ENCODE measurements at regions not wholly inside any gene's neighbourhood (a gene's known extent, or its start where the extent isn't known, plus 50 kb on each side); places are given as distances from the start of the nearest gene placed in this dataset.
"Not testable (repeated sequence)": the region's sequence is repeated elsewhere in the genome, so short reads cannot be mapped to it uniquely, and the experiment has no call there.

DNA sequence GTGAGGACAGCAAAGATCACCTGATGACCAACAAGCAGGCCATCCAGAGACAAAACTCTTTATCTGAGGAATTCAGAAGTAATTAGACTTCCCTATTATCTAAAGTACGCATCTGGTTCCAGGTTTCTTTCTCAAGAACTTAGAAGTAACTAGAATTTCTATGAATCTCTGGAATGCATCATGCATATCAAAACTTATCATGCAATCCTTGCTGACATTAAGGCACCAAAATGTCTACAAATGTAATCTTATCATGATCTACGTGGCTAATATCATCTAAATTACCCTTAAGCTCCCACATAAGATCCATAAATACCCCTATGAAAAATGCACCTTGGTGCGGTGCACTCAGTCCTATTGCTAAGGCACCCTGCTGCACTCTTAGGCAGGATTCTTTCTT, 488.1 kb upstream of the TLE4 start:
- no peaks in the 10 kb centered on the region for H3K4me1 ChIP-seq
- no peaks in the 10 kb centered on the region for H3K27me3 ChIP-seq
- no peak for ATAC-seq
- DNase-seq = no peak
- no peaks in the 10 kb centered on the region for H3K36me3 ChIP-seq
- TF ChIP-seq, protein P1, sequence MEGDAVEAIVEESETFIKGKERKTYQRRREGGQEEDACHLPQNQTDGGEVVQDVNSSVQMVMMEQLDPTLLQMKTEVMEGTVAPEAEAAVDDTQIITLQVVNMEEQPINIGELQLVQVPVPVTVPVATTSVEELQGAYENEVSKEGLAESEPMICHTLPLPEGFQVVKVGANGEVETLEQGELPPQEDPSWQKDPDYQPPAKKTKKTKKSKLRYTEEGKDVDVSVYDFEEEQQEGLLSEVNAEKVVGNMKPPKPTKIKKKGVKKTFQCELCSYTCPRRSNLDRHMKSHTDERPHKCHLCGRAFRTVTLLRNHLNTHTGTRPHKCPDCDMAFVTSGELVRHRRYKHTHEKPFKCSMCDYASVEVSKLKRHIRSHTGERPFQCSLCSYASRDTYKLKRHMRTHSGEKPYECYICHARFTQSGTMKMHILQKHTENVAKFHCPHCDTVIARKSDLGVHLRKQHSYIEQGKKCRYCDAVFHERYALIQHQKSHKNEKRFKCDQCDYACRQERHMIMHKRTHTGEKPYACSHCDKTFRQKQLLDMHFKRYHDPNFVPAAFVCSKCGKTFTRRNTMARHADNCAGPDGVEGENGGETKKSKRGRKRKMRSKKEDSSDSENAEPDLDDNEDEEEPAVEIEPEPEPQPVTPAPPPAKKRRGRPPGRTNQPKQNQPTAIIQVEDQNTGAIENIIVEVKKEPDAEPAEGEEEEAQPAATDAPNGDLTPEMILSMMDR (IDR thresholded peaks at IDR 0.05 in 4 of 5, conservative IDR thresholded peaks at IDR 0.05 in 1 of 5) = no peak
- intact Hi-C loops (cut with DNase I; ENCODE audit: low total_unique reads) (no loop called here), in situ Hi-C loops (cut with MboI; ENCODE audit: low sequenced_read_pairs in 4 of 4) (no loop called here)
- no peak overlapping the region for H3K4me3 ChIP-seq
- H3K9me3 ChIP-seq = no peaks in the 10 kb centered on the region
- H3K27ac ChIP-seq = no peak overlapping the region

DNA sequence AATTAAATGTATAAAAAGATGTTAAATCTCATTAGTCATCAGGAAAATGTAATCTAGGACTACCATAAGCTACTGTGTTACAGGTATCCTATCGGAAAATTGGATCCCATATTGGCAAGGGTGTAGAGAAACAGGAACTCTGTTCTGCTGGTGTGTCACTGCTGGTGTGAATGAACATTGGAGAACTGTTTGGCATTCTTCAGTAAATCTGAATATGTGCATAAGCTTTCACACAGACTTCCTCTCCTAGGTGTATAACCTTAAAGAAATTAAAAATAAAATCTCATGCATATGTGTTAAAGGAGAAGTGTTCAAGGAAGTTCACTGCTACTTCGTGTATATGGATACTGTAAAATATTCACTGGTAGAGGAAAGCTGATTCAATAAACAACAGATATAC, 484.6 kb upstream of the TLE4 start:
- ATAC-seq (no peak), DNase-seq (no peak)
- Histone ChIP-seq H3K27ac (no peak overlapping the region), H3K9me3 (no peaks in the 10 kb centered on the region), H3K36me3 (no peaks in the 10 kb centered on the region), H3K27me3 (no peaks in the 10 kb centered on the region), H3K4me3 (no peak overlapping the region), H3K4me1 (no peaks in the 10 kb centered on the region)
- no peak for TF ChIP-seq POLR2A (IDR thresholded peaks at IDR 0.05)
- TF ChIP-seq, protein P1 (IDR thresholded peaks at IDR 0.05 in 4 of 5, conservative IDR thresholded peaks at IDR 0.05 in 1 of 5) = no peak
- in situ Hi-C loops (cut with MboI; ENCODE audit: low sequenced_read_pairs in 4 of 4) (no loop called here), intact Hi-C loops (cut with DNase I; ENCODE audit: low total_unique reads) (no loop called here)

DNA sequence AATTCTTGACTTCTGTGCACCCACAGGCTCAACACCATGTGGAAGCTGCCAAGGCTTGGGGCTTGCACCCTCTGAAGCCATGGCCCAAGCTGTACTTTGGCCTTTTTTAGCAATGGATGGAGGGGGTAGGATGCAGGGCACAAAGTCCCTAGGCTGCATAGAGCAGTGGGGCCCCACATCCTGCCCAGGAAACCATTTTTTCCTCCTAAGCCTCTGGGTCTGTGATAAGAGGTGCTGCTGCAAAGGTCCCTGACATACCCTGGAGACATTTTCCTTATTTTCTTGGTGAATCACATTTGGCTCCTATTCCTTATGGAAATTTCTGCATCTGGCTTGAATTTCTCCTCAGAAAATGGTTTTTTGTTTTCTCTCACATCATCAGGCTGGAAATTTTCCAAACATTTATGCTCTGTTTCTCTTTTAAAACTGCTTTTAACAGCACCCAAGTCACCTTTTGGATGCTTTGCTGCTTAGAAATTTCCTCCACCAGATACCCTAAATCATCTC, 482.7 kb upstream of the TLE4 start:
- in situ Hi-C loops (cut with MboI; ENCODE audit: low sequenced_read_pairs in 4 of 4) = no loop called here
- DNase-seq (no peak), ATAC-seq (no peak)
- Histone ChIP-seq H3K36me3 (no peaks in the 10 kb centered on the region), H3K27ac (no peak overlapping the region), H3K27me3 (no peaks in the 10 kb centered on the region), H3K4me1 (no peaks in the 10 kb centered on the region), H3K9me3 (no peaks in the 10 kb centered on the region), H3K4me3 (no peak overlapping the region)
- intact Hi-C loops (cut with DNase I; ENCODE audit: low total_unique reads) = no loop called here
- TF ChIP-seq, protein P1 (IDR thresholded peaks at IDR 0.05 in 4 of 5, conservative IDR thresholded peaks at IDR 0.05 in 1 of 5) = no peak
- TF ChIP-seq POLR2A (IDR thresholded peaks at IDR 0.05) = no peak

DNA sequence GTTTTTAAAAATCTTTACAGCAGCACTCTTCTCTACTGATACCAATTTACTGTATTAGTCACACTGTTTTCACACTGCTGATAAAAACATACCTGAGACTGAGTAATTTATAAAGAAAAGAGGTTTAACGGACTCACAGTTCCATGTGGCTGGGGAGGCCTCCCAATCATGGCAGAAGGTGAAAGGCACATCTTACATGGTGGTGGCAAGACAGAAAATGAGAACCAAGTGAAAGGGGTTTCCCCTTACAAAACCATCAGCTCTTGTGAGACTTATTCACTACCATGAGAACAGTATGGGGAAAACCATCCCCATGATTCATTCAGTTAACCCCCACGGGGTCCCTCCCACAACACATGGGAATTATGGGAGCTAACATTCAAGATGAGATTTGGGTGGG, 481.9 kb upstream of the TLE4 start:
- H3K27me3 ChIP-seq; ATAC-seq; DNase-seq; H3K36me3 ChIP-seq; H3K4me1 ChIP-seq; intact Hi-C loops (cut with DNase I; ENCODE audit: low total_unique reads); H3K9me3 ChIP-seq; H3K27ac ChIP-seq; H3K4me3 ChIP-seq; in situ Hi-C loops (cut with MboI; ENCODE audit: low sequenced_read_pairs in 4 of 4): not testable (repeated sequence)

DNA sequence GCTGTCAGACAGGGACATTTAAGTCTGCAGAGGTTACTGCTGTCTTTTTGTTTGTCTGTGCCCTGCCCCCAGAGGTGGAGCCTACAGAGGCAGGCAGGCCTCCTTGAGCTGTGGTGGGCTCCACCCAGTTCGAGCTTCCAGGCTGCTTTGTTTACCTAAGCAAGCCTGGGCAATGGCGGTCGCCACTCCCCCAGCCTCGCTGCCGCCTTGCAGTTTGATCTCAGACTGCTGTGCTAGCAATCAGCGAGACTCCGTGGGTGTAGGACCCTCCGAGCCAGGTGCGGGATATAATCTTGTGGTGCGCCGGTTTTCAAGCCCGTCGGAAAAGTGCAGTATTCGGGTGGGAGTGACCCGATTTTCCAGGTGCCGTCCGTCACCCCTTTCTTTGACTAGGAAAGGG, 468.5 kb upstream of the TLE4 start:
- H3K9me3 ChIP-seq; ATAC-seq; H3K4me1 ChIP-seq; H3K27ac ChIP-seq; in situ Hi-C loops (cut with MboI; ENCODE audit: low sequenced_read_pairs in 4 of 4); H3K36me3 ChIP-seq; H3K27me3 ChIP-seq; DNase-seq; intact Hi-C loops (cut with DNase I; ENCODE audit: low total_unique reads); H3K4me3 ChIP-seq: not testable (repeated sequence)

DNA sequence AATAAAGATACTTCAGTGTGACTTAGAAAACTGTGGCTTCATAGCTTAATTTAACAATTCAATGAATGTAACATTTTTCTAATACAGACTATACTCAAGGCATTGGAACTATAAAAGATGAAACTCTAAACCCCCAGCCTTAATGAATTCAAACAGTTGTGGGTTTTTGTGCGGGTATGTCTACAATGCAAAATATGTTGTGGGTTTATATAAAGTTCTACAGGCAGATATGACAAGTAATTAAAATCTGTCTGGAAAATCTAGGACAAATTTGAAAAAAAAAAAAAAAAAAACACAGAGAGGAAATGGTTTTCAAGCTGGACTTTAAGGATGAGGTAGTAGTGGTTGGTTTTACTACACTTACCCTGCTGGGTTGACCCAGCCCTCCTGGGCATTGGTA, 467.5 kb upstream of the TLE4 start:
- H3K36me3 ChIP-seq = no peaks in the 10 kb centered on the region
- TF ChIP-seq POLR2A (IDR thresholded peaks at IDR 0.05) = no peak
- TF ChIP-seq, protein P1 (IDR thresholded peaks at IDR 0.05 in 4 of 5, conservative IDR thresholded peaks at IDR 0.05 in 1 of 5) = no peak
- DNase-seq (no peak), ATAC-seq (no peak)
- H3K27ac ChIP-seq = no peak overlapping the region
- H3K9me3 ChIP-seq = no peaks in the 10 kb centered on the region
- in situ Hi-C loops (cut with MboI; ENCODE audit: low sequenced_read_pairs in 4 of 4) = no loop called here
- no peak overlapping the region for H3K4me3 ChIP-seq
- no peaks in the 10 kb centered on the region for H3K27me3 ChIP-seq
- intact Hi-C loops (cut with DNase I; ENCODE audit: low total_unique reads) = no loop called here
- no peaks in the 10 kb centered on the region for H3K4me1 ChIP-seq

Data from gastrocnemius medialis (tissue), 4 donors.